ENCODE measurements at regions not wholly inside any gene's neighbourhood (a gene's known extent, or its start where the extent isn't known, plus 50 kb on each side); places are given as distances from the start of the nearest gene placed in this dataset.

DNA sequence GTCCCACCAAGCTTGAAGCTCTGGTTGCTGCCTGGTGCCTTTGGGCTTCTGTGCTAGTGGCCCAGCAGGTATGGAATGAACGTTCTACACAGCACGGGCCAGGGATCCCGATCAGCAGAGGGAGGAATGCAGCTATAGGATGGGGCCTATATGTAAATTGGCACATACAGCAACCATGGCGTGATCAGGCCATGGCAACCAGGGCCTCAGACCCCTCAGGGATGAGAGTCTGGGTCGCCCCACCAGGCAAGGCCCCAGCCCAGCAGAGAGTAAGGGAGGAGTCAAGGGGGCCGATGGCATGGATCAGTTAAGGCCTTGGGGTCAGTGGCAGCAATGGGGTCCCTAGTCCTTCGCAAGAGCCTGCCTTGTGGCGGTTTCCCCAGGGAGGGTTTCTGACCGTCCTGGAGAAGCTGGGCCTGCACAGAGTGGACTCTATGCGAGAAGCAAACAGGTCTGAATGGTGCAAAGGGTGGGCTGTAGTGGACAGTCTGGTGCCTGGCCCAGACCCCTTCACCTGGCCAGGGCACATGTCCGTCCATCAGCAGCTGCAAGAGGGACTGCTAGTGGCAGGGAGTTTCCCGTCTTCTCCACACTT is 98.2 kb upstream of the SLC22A11 start:
- no peak for DNase-seq

DNA sequence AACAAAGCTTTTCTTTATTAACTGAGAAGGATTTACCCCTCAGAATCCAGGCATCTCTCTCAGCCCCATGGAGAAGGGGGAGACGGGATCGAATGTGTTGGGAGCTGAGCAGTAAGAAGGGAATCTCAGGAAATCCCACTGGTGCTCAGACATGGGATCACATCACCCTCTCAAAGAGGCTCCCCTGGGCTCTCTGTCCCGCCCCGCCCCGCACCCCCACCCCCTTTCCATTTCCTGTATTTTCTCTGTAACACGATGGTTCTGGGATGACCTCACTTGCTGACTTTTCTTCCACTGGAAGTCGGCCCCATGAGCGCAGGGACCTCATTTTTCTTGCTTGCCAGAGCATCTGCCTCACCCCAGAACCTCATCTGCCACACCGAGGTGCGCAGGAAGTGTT is 96.7 kb upstream of the SLC22A11 start:
- no peak for DNase-seq

DNA sequence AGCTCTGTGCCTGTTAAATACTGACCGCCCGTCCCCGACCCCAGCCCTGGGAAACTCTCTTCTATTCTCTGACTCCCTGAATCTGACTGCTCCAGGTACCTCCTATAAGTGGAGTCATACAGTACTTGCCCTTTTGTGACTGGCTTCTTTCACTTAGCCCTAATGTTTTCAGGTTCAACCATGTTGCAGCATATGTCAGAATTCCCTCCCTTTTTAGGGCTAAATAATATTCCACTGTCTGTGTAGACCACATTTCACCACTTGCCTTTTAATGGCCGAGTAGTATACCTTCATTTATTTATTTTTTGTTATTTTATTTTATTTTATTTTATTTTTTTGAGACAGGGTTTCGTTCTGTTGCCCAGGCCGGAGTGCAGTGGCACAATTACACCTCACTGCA is 96.1 kb upstream of the SLC22A11 start:
- no peak for DNase-seq

DNA sequence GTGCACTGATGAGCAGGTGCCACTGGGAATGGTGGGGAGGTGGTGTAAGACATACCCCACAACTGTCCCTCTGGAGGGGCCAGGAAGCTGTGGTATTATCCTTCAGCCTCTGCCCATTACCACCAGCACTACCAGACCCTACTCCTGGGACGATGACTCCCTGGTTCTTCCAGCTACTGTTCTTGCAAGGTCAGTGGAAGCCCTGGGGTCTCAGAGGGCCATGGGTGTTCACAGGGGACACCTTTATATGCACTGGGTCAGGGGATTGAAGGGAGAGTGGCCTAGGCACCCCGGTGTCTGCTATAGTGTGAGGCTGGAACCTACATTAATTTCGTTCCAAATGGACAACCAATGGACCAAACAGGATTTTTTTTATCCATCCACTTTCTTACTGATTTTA is 94.7 kb upstream of the SLC22A11 start:
- no peak for DNase-seq

DNA sequence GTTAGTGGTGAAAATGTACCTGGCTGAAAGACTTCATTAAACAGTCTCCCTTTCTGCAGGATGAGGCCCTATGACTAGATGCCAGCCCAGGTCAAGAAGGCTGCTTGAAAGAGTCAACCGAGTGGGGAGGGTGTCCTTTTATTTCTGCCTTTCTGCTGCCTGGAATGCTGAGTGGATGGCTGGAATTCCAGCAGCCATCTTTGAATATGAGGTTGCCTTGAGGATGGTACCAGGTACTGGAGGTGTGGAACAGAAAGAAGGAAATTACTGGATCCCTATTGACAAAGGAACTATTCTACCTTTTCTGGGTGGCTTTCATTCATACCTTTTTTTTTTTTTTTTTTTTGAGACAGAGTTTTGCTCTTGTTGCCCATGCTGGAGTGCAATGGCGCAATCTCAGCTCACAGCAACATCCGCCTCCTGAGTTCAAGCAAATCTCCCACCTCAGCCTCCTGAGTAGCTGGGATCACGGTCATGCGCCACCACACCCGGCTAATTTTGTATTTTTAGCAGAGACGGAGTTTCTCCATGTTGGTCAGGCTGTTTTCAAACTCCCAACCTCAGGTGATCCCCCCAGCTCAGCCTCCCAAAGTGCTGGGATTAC is 89.5 kb upstream of the SLC22A11 start:
- DNase-seq = no peak

DNA sequence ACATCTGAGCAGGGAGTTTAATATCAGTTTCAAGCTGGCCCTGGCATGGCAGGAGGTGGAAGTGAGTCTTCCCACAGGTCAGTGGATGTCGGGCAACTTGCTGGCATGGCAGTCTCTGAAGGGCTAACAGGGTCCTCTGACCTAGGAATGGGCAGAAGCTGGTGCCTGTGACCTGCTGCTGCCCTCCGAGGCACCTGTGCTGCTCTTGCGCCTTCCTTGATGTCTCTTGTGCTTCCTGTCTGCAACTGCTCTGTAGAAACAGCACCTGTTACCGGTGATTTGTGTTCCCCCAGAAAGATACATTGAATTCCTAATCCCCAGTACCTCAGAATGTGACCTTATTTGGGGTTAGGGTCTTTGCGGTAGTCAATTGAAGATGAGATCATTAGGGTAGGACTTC is 86.5 kb upstream of the SLC22A11 start:
- DNase-seq = no peak

GRCh38 chr11:64472593-64473455 is 82.9 kb upstream of the SLC22A11 start:
- no peak for DNase-seq

DNA sequence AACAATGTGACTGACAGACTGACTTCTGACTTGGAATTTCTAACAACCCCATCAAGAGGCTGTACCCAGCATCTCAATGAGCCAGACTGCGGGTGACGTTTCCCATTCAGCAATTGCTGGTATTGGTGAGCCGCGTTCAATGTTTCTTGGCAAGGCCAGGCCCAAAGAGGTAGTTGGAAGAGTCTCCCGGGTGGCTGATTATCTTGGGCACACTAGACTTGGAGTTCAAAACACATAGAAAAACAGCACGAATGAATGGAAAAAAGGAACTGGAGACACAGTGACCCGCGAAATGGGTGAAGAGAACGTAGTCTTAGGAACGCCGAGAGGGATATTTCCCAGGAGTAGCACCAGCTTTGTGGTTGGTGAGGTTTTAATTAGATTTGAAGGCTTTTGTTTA is 81.1 kb upstream of the SLC22A11 start:
- no peak for DNase-seq

- DNase-seq = no peak
Observed at GRCh38 chr11:64475145-64475544, 80.6 kb upstream of the SLC22A11 start.

DNA sequence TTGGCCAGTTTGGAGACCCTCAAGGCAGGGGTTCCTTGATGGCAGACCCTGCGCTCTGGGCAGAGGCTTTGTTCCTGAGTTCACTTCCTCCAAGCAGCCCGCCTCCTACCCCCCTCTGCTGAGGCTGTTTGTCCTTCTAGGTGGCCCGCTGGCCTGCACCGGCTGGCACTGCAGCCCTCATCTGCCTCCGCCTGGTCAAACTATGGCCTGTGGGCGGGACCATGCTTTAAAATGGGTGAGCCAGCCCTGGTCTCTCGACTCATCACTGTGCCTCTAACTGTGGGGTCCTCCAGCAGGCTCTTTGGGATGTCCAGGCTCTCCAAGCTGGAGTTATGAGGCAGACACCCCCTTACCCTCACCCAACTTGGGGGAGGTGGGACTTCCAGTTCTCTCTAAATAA is 78.9 kb upstream of the SLC22A11 start:
- DNase-seq = no peak

GRCh38 chr11:64477675-64478074 is 78.1 kb upstream of the SLC22A11 start:
- DNase-seq = no peak

- no peak for DNase-seq
Observed at GRCh38 chr11:64482588-64482987, 73.2 kb upstream of the SLC22A11 start.

DNA sequence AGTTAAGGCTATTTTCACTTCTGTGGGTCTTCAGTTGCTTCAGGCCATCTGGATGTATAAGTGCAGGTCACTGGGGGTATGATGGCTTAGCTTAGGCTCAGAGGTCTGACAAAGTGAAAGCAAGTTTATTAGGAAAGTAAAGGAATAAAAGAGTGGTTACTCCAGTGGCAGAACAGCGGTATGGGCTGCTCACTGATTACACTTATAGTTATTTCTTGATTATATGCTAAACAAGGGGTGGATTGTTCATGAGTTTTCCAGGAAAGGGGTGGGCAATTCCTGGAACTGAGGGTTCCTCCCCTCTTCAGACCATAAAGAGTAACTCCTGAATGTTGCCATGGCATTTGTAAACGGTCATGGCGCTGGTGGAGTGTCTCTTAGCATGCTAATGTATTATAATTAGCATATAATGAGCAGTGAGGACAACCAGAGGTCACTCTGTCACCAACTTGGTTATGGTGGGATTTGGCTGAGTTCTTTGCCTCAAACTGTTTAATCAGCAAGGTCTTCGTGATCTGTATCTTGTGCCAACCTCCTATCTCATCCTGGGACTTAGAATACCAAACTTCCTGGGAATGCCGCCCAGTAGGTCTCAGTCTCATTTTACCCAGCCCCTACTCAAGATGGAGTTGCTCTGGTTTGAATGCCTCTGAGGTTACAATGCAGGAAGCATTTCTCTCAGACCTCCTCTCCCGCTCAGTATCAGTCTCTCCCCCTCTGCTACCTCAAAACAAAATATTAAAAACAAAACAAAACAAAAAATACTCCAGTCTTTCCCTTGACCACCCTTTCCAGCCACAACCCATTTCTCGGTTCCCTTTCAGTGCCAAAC is 71.3 kb upstream of the SLC22A11 start:
- no peak for DNase-seq

GRCh38 chr11:64485074-64485473 is 70.7 kb upstream of the SLC22A11 start:
- DNase-seq = no peak

- peak; percentile 50 for DNase-seq
Observed at GRCh38 chr11:64489831-64490441, 65.8 kb upstream of the SLC22A11 start.

GRCh38 chr11:64490562-64491216 is 65.1 kb upstream of the SLC22A11 start:
- DNase-seq = peak; percentile 3

- DNase-seq = no peak
Observed at GRCh38 chr11:64492561-64492960, 63.2 kb upstream of the SLC22A11 start.

DNA sequence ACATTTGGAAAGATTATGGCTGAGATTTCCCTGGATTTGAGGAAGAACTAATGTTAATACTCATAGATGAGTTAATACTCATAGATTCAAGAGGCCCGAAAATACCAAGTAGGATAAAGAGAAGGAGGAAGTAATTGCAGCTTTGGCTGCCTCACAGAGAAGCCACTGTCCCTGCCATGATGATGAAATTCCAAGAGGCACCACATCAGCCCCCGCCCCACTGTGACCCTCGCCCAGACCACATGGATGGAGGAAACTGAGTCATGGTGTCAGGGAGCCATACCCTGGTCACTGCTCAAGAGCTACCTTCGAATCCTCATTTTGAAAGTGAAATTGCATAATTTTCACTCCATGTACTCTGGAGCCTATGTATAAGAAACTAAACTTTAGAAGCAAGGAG is 57.6 kb upstream of the SLC22A11 start:
- no peak for DNase-seq

DNA sequence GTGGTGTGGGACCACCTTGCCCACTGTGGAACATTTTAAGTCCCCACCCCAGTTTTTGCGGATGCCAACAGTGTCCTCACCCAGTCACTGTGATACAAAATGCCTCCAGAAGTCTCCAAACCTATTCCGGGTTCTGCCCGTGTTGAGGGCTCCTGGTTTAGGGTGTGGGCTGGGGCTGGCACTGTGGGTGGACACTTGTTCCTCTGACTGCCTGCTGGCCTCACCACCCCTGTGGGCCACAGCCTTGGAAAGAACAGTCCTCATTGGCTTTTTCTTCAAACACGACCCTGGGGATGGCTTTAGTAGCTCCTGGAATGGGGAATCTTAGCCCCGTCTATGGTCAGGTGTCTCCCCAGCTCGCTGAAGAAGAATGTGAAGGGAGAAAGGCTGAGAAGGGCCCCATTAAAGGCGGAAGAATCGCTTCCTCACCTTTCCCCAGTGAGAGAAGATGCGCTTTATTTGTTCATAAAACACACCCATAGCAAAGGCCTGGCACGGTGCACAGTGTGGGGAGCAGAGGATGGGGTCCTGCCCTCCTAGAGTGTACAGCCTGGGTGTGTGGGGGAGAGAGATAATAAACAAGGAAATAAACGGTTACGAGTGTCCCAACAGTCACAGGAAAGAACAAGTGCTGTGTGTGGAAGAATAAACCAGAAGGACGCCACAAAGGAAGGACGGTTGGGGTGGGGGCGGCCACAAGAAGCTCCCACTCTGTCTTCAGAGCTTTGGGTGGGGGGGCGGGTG is 56.3 kb upstream of the SLC22A11 start:
- no peak for DNase-seq

GRCh38 chr11:64500176-64501013 is 55.3 kb upstream of the SLC22A11 start:
- DNase-seq = no peak

Measured in CD4-positive, alpha-beta T cell treated with Interleukin-17A for 4 hours (primary cell).